H9 (cell line): ENCODE measurements at regions not wholly inside any gene's neighbourhood (a gene's known extent, or its start where the extent isn't known, plus 50 kb on each side); places are given as distances from the start of the nearest gene placed in this dataset.

Experiments used
- DNase-seq: peaks from one replicate; pipeline ENCODE4 v3.0.0-alpha.2; 2017
- H2AFZ ChIP-seq: one replicate; pipeline ENCODE4 v1.6.1; 2013; ENCODE audit warnings: mild to moderate bottlenecking, low read length, control low read depth, moderate library complexity
- H2AK5ac ChIP-seq: 2 replicates; pipeline ENCODE4 v1.6.1; 2013; ENCODE audit warnings: low read length, control low read depth, mixed read lengths; ENCODE audit not compliant: insufficient read length
- H2BK120ac ChIP-seq: one replicate; pipeline ENCODE4 v1.6.1; 2013; ENCODE audit warnings: low read depth, mild to moderate bottlenecking, low read length, control low read depth, inconsistent platforms; ENCODE audit not compliant: poor library complexity, severe bottlenecking
- H2BK12ac ChIP-seq: 2 replicates; pipeline ENCODE4 v1.6.1; 2013; ENCODE audit warnings: low read length, control low read depth, mixed read lengths, low read depth; ENCODE audit not compliant: insufficient read length
- H2BK15ac ChIP-seq: 2 replicates; pipeline ENCODE4 v1.6.1; 2013; ENCODE audit warnings: low read depth, low read length, control low read depth
- H2BK20ac ChIP-seq: one replicate; pipeline ENCODE4 v1.6.1; 2013; ENCODE audit warnings: low read depth, mild to moderate bottlenecking, low read length, control low read depth, inconsistent platforms; ENCODE audit not compliant: poor library complexity, severe bottlenecking
- H2BK5ac ChIP-seq: 2 replicates; pipeline ENCODE4 v1.6.1; 2013; ENCODE audit warnings: low read length, control low read depth, mixed read lengths; ENCODE audit not compliant: insufficient read length
- H3K14ac ChIP-seq: 2 replicates; pipeline ENCODE4 v1.6.1; 2013; ENCODE audit warnings: low read length, control low read depth; ENCODE audit not compliant: insufficient read depth
- H3K18ac ChIP-seq: 2 replicates; pipeline ENCODE4 v1.6.1; 2013; ENCODE audit warnings: low read depth, mild to moderate bottlenecking, mixed read lengths, low read length, control low read depth; ENCODE audit not compliant: insufficient read length
- H3K23ac ChIP-seq: 2 replicates; pipeline ENCODE4 v1.6.1; 2013; ENCODE audit warnings: low read length, control low read depth, mixed read lengths, low read depth; ENCODE audit not compliant: insufficient read length
- H3K23me2 ChIP-seq: 2 replicates; pipeline ENCODE4 v1.6.1; 2013; ENCODE audit warnings: low read depth, mild to moderate bottlenecking, mixed read lengths, low read length, control low read depth; ENCODE audit not compliant: insufficient read length, poor library complexity, severe bottlenecking
- H3K27ac ChIP-seq: 2 replicates; pipeline ENCODE4 v1.5.1; 2013; ENCODE audit warnings: low read length, control low read depth, mixed read lengths, low read depth; ENCODE audit not compliant: insufficient read length
- H3K27me3 ChIP-seq: 2 replicates; pipeline ENCODE4 v1.6.1; 2013; ENCODE audit warnings: low read length, control low read depth, inconsistent platforms; ENCODE audit not compliant: insufficient read depth
- H3K4ac ChIP-seq: 2 replicates; pipeline ENCODE4 v1.6.1; 2013; ENCODE audit warnings: low read depth, mild to moderate bottlenecking, control low read depth, inconsistent platforms, low read length, moderate library complexity
- H3K4me1 ChIP-seq: 2 replicates; pipeline ENCODE4 v1.6.1; 2013; ENCODE audit warnings: low read length, control low read depth, inconsistent platforms; ENCODE audit not compliant: insufficient read depth
- H3K4me2 ChIP-seq: 2 replicates; pipeline ENCODE4 v1.6.1; 2013; ENCODE audit warnings: low read length, control low read depth, mixed read lengths; ENCODE audit not compliant: insufficient read length, insufficient read depth
- H3K56ac ChIP-seq: 2 replicates; pipeline ENCODE4 v1.6.1; 2013; ENCODE audit warnings: low read depth, mild to moderate bottlenecking, mixed read lengths, low read length, control low read depth; ENCODE audit not compliant: insufficient read length
- H3K79me1 ChIP-seq: 2 replicates; pipeline ENCODE4 v1.6.1; 2013; ENCODE audit warnings: low read depth, mild to moderate bottlenecking, moderate library complexity, low read length, control low read depth, inconsistent platforms; ENCODE audit not compliant: insufficient read depth, poor library complexity, severe bottlenecking
- H3K79me2 ChIP-seq: 2 replicates; pipeline ENCODE4 v1.6.1; 2013; ENCODE audit warnings: low read length, control low read depth, inconsistent platforms; ENCODE audit not compliant: insufficient read depth
- H3K9ac ChIP-seq: 2 replicates; pipeline ENCODE4 v1.6.1; 2013; ENCODE audit warnings: low read length, control low read depth, mixed read lengths; ENCODE audit not compliant: insufficient read length; ENCODE audit errors: extremely low read depth
- H3K9me3 ChIP-seq: one replicate; pipeline ENCODE4 v1.6.1; 2013; ENCODE audit warnings: low read depth, low read length, inconsistent platforms; ENCODE audit not compliant: control insufficient read depth
- H3T11ph ChIP-seq: one replicate; pipeline ENCODE4 v1.6.1; 2013; ENCODE audit warnings: mild to moderate bottlenecking, low read length, control low read depth, inconsistent platforms
- H4K20me1 ChIP-seq: one replicate; pipeline ENCODE4 v1.6.1; 2013; ENCODE audit not compliant: control insufficient read depth, insufficient read length, insufficient read depth
- H4K5ac ChIP-seq: 2 replicates; pipeline ENCODE4 v1.6.1; 2013; ENCODE audit warnings: low read depth, mild to moderate bottlenecking, mixed read lengths, low read length, control low read depth; ENCODE audit not compliant: insufficient read length
- H4K8ac ChIP-seq: replicated peaks from 2 replicates; pipeline ENCODE4 v1.6.1; 2013; ENCODE audit warnings: low read length, control low read depth, mixed read lengths, low read depth; ENCODE audit not compliant: insufficient read length
- H4K91ac ChIP-seq: 2 replicates; pipeline ENCODE4 v1.6.1; 2013; ENCODE audit warnings: low read depth, mild to moderate bottlenecking, moderate library complexity, mixed read lengths, low read length, control low read depth; ENCODE audit not compliant: insufficient read length
- H3K27ac Mint-ChIP-seq, 3 experiments: 2 replicates in 2 of 3; 3 replicates in 1 of 3; pipeline ENCODE4 v1.8.0; 2020 to 2021; ENCODE audit warnings: mixed read lengths in 3 of 3, mild to moderate bottlenecking in 1 of 3, moderate library complexity in 1 of 3
- H3K27me3 Mint-ChIP-seq: 2 replicates; pipeline ENCODE4 v1.8.0; 2021; ENCODE audit warnings: low read depth, mild to moderate bottlenecking, moderate library complexity, mixed read lengths
- H3K36me3 Mint-ChIP-seq, 3 experiments: 2 replicates in 2 of 3; 3 replicates in 1 of 3; pipeline ENCODE4 v1.8.0; 2020 to 2021; ENCODE audit warnings: low read depth in 3 of 3, mixed read lengths in 3 of 3; ENCODE audit not compliant: insufficient read depth in 1 of 3
- H3K4me1 Mint-ChIP-seq, 2 experiments: 2 replicates each; pipeline ENCODE4 v1.8.0; 2020; ENCODE audit warnings: mixed read lengths in 2 of 2
- H3K4me3 Mint-ChIP-seq, 2 experiments: 2 replicates in 1 of 2; 3 replicates in 1 of 2; pipeline ENCODE4 v1.8.0; 2020 to 2021; ENCODE audit warnings: mild to moderate bottlenecking in 2 of 2, mixed read lengths in 2 of 2, moderate library complexity in 1 of 2
- H3K9me3 Mint-ChIP-seq, 2 experiments: 2 replicates in 1 of 2; 3 replicates in 1 of 2; pipeline ENCODE4 v1.8.0; 2020; ENCODE audit warnings: mild to moderate bottlenecking in 2 of 2, mixed read lengths in 2 of 2, moderate library complexity in 1 of 2
- TF ChIP-seq, protein P1 (sequence below): fragments of 200-600 bp; sonication (generic); conservative IDR thresholded peaks from 3 replicates; pipeline ENCODE4 v1.8.0; 2021; ENCODE audit warnings: antibody characterized with exemption, mild to moderate bottlenecking

DNA sequence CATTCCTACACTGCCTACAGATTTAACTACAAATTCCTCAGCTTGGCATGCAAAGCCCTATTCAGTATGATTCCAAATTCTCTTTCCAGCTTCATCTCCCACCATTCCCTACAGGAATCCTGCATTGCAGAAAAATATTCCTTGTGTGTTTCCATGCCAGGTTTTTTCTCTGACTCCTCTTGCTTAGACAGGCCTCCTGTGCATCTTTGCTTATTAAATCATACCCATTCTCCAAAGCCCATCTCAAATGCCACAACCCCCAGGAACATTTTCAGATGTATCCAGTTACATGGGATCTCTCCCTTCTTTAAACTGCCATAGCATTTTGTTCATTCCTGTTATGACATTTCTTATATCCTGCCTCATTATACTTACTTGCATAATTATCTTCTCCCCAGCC is 106.4 kb upstream of the GRIA3 start:
- H2BK15ac ChIP-seq: no peak overlapping the region
- H3K4me1 ChIP-seq: no peaks in the 10 kb centered on the region
- H3K4me2 ChIP-seq: no peak overlapping the region
- H3K56ac ChIP-seq: no peak overlapping the region
- no peaks in the 10 kb centered on the region for H3K36me3 Mint-ChIP-seq
- H2BK12ac ChIP-seq: no peak overlapping the region
- no peak overlapping the region; a peak in 1 of 7 replicates for H3K27ac Mint-ChIP-seq
- H3K4me1 Mint-ChIP-seq: 0 out of 4 replicates have a peak, but pooled peaks cover 0 to 3% of the 10 kb centered on the region in 2 experiments
- no peak overlapping the region for H3K4ac ChIP-seq
- H2BK5ac ChIP-seq: no peak overlapping the region
- no peaks in the 10 kb centered on the region for H3K27me3 ChIP-seq
- H2AK5ac ChIP-seq: no peak overlapping the region
- no peak overlapping the region for H3K4me3 Mint-ChIP-seq
- H3K27me3 Mint-ChIP-seq: no peaks in the 10 kb centered on the region
- H2BK120ac ChIP-seq: no peak overlapping the region
- no peaks in the 10 kb centered on the region for H3K79me2 ChIP-seq
- H4K8ac ChIP-seq: no peak overlapping the region
- H2AFZ ChIP-seq: no peak overlapping the region
- H3K9me3 ChIP-seq: peaks cover 15% of the 10 kb centered on the region
- H3K9ac ChIP-seq: no peak overlapping the region
- no peak overlapping the region for H4K91ac ChIP-seq
- H4K20me1 ChIP-seq: no peaks in the 10 kb centered on the region
- no peak overlapping the region for H2BK20ac ChIP-seq
- no peak overlapping the region for H3T11ph ChIP-seq
- TF ChIP-seq, protein P1, sequence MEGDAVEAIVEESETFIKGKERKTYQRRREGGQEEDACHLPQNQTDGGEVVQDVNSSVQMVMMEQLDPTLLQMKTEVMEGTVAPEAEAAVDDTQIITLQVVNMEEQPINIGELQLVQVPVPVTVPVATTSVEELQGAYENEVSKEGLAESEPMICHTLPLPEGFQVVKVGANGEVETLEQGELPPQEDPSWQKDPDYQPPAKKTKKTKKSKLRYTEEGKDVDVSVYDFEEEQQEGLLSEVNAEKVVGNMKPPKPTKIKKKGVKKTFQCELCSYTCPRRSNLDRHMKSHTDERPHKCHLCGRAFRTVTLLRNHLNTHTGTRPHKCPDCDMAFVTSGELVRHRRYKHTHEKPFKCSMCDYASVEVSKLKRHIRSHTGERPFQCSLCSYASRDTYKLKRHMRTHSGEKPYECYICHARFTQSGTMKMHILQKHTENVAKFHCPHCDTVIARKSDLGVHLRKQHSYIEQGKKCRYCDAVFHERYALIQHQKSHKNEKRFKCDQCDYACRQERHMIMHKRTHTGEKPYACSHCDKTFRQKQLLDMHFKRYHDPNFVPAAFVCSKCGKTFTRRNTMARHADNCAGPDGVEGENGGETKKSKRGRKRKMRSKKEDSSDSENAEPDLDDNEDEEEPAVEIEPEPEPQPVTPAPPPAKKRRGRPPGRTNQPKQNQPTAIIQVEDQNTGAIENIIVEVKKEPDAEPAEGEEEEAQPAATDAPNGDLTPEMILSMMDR: no peak
- DNase-seq: no peak
- no peaks in the 10 kb centered on the region for H3K23me2 ChIP-seq
- H4K5ac ChIP-seq: no peak overlapping the region
- H3K27ac ChIP-seq: no peak overlapping the region
- H3K9me3 Mint-ChIP-seq: peaks cover 0 to 43% of the 10 kb centered on the region in 2 experiments; a peak in 2 of 5 replicates
- H3K18ac ChIP-seq: no peak overlapping the region
- no peak overlapping the region for H3K23ac ChIP-seq
- H3K14ac ChIP-seq: no peak overlapping the region
- H3K79me1 ChIP-seq: no peaks in the 10 kb centered on the region
